HL-60 (cell line): ENCODE measurements at regions not wholly inside any gene's neighbourhood (a gene's known extent, or its start where the extent isn't known, plus 50 kb on each side); places are given as distances from the start of the nearest gene placed in this dataset.

ENCODE experiments used
- DNase-seq, 2 experiments: peaks; one replicate each; pipeline ENCODE4 v3.0.0-alpha.2; 2010 to 2020; ENCODE audit warnings: low read depth in 1 of 2, low spot score in 1 of 2
- H3K27ac ChIP-seq: fragments of 250-450 bp; sonication (Bioruptor Pico); replicated peaks from 2 replicates; pipeline ENCODE4 v1.5.1; 2020; ENCODE audit warnings: mild to moderate bottlenecking, moderate library complexity
- H3K27me3 ChIP-seq: fragments of 250-450 bp; sonication (Bioruptor Pico); 2 replicates; pipeline ENCODE4 v1.5.1; 2021; ENCODE audit warnings: mild to moderate bottlenecking, moderate library complexity; ENCODE audit not compliant: insufficient read depth, poor library complexity, severe bottlenecking
- H3K4me3 ChIP-seq: replicated peaks from 2 replicates; pipeline ENCODE4 v1.5.1; 2011; ENCODE audit warnings: mild to moderate bottlenecking, control low read depth, low read length; ENCODE audit not compliant: insufficient read depth
- GABPA ChIP-seq: IDR thresholded peaks from 2 replicates; pipeline ENCODE4 v1.6.1; 2012; ENCODE audit warnings: low read depth
- POLR2AphosphoS5 ChIP-seq: IDR thresholded peaks from 2 replicates; pipeline ENCODE4 v1.6.1; 2012; ENCODE audit warnings: low read depth
- SPI1 ChIP-seq: IDR thresholded peaks from 2 replicates; pipeline ENCODE4 v1.6.1; 2012; ENCODE audit warnings: low read depth, mild to moderate bottlenecking, borderline replicate concordance
- TF ChIP-seq, protein P1 (sequence below): IDR thresholded peaks from one replicate; pipeline ENCODE4 v1.5.1; 2011; ENCODE audit warnings: low read length, control low read depth, inconsistent platforms; ENCODE audit not compliant: insufficient read depth
- TF ChIP-seq, protein P2 (sequence below): IDR thresholded peaks from 2 replicates; pipeline ENCODE4 v1.6.1; 2012; ENCODE audit warnings: low read depth; ENCODE audit not compliant: insufficient replicate concordance

DNA sequence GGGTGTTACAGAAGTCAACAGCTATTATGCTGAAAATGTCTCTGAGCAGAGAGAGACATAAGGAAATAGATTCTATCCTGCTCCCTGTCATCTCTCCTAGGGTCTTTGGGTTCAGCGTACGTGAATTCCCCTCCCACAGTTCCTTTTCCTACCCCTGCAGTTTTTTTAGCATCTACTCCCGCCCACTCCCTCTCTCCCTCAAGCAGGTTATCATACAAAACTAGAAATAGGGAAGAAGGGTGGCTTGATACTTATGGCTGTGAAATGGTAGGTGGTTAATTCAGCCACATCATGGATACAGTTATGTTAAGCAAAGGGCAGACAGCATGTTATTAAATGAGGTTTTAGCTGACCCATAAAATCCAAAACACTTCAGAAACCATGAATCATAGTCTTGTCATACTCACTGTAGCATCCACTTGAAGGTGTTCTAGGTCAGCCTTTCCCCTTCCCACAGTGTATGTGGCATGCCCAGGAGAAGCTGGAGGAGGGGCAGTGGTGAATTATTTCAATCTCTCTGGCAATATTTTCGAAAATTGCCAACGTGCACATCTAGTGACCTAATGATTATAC, 236.8 kb upstream of the SERP2 start:
- DNase-seq = no peak
- Histone ChIP-seq H3K4me3 (no peak overlapping the region), H3K27me3 (no peaks in the 10 kb centered on the region), H3K27ac (no peak overlapping the region)
- TF ChIP-seq GABPA (no peak), POLR2AphosphoS5 (no peak), SPI1 (no peak)
- TF ChIP-seq, protein P1, sequence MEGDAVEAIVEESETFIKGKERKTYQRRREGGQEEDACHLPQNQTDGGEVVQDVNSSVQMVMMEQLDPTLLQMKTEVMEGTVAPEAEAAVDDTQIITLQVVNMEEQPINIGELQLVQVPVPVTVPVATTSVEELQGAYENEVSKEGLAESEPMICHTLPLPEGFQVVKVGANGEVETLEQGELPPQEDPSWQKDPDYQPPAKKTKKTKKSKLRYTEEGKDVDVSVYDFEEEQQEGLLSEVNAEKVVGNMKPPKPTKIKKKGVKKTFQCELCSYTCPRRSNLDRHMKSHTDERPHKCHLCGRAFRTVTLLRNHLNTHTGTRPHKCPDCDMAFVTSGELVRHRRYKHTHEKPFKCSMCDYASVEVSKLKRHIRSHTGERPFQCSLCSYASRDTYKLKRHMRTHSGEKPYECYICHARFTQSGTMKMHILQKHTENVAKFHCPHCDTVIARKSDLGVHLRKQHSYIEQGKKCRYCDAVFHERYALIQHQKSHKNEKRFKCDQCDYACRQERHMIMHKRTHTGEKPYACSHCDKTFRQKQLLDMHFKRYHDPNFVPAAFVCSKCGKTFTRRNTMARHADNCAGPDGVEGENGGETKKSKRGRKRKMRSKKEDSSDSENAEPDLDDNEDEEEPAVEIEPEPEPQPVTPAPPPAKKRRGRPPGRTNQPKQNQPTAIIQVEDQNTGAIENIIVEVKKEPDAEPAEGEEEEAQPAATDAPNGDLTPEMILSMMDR = no peak
- TF ChIP-seq, protein P2, sequence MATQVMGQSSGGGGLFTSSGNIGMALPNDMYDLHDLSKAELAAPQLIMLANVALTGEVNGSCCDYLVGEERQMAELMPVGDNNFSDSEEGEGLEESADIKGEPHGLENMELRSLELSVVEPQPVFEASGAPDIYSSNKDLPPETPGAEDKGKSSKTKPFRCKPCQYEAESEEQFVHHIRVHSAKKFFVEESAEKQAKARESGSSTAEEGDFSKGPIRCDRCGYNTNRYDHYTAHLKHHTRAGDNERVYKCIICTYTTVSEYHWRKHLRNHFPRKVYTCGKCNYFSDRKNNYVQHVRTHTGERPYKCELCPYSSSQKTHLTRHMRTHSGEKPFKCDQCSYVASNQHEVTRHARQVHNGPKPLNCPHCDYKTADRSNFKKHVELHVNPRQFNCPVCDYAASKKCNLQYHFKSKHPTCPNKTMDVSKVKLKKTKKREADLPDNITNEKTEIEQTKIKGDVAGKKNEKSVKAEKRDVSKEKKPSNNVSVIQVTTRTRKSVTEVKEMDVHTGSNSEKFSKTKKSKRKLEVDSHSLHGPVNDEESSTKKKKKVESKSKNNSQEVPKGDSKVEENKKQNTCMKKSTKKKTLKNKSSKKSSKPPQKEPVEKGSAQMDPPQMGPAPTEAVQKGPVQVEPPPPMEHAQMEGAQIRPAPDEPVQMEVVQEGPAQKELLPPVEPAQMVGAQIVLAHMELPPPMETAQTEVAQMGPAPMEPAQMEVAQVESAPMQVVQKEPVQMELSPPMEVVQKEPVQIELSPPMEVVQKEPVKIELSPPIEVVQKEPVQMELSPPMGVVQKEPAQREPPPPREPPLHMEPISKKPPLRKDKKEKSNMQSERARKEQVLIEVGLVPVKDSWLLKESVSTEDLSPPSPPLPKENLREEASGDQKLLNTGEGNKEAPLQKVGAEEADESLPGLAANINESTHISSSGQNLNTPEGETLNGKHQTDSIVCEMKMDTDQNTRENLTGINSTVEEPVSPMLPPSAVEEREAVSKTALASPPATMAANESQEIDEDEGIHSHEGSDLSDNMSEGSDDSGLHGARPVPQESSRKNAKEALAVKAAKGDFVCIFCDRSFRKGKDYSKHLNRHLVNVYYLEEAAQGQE = no peak

- no peaks in the 10 kb centered on the region for H3K27me3 ChIP-seq
- no peak overlapping the region for H3K4me3 ChIP-seq
- TF ChIP-seq SPI1 (no peak), GABPA (no peak), POLR2AphosphoS5 (no peak)
- TF ChIP-seq, protein P2 = no peak
- TF ChIP-seq, protein P1 = no peak
- no peak for DNase-seq
- H3K27ac ChIP-seq = no peak overlapping the region
These were observed 236.2 kb upstream of the SERP2 start for GRCh38 chr13:44137466-44137865.

- Histone ChIP-seq H3K4me3 (no peak overlapping the region), H3K27ac (no peak overlapping the region), H3K27me3 (no peaks in the 10 kb centered on the region)
- TF ChIP-seq, protein P2 = no peak
- no peak for TF ChIP-seq SPI1
- TF ChIP-seq GABPA = no peak
- TF ChIP-seq, protein P1 = no peak
- no peak for TF ChIP-seq POLR2AphosphoS5
- DNase-seq = no peak
These were observed 233.5 kb upstream of the SERP2 start for GRCh38 chr13:44140146-44140545.
